ENCODE measurements at regions not wholly inside any gene's neighbourhood (a gene's known extent, or its start where the extent isn't known, plus 50 kb on each side); places are given as distances from the start of the nearest gene placed in this dataset.
A peak's percentile ranks its signal among the peaks of the same experiment; 100 is the strongest.

DNA sequence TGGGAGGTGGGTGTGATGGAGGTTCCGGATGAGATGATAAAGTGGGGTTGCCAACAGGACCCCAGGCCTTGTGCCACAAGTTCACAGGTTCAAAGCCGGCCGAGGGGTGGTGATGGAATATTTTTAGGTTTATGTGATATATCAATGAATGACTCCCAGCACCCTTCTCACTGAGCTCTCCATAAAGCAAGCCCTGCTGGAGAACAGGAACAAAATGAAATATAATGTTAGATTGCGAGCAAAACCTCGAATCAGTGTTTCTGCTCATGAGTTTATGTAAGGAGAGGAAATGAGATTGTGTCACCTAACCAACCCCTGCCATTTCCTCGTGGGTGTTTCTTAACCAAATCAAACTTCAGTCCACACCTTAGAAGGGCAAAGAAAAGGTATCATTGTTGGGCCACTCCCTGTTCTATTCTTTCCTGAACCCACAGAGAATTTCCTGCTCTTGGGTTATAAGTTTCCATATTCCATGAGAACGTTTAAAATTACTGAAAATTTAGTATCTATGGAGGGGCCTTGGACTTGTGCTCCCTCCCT, 192.2 kb upstream of the EXOC2 start:
- Histone ChIP-seq H3K4me3 (replicated peaks; ENCODE audit: insufficient read depth, low read length) (no peak overlapping the region), H3K27me3 (ENCODE audit: insufficient read depth, poor library complexity, severe bottlenecking) (no peaks in the 10 kb centered on the region), H3K27ac (replicated peaks) (no peak overlapping the region)
- peak in 1 of 2 experiments; percentile 11 for DNase-seq (ENCODE audit: low read depth in 1 of 2, low spot score in 1 of 2)
- TF ChIP-seq SPI1 (IDR thresholded peaks at IDR 0.05; ENCODE audit: borderline replicate concordance, low read depth): no peak
- TF ChIP-seq, protein P1, sequence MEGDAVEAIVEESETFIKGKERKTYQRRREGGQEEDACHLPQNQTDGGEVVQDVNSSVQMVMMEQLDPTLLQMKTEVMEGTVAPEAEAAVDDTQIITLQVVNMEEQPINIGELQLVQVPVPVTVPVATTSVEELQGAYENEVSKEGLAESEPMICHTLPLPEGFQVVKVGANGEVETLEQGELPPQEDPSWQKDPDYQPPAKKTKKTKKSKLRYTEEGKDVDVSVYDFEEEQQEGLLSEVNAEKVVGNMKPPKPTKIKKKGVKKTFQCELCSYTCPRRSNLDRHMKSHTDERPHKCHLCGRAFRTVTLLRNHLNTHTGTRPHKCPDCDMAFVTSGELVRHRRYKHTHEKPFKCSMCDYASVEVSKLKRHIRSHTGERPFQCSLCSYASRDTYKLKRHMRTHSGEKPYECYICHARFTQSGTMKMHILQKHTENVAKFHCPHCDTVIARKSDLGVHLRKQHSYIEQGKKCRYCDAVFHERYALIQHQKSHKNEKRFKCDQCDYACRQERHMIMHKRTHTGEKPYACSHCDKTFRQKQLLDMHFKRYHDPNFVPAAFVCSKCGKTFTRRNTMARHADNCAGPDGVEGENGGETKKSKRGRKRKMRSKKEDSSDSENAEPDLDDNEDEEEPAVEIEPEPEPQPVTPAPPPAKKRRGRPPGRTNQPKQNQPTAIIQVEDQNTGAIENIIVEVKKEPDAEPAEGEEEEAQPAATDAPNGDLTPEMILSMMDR (IDR thresholded peaks at IDR 0.05; ENCODE audit: insufficient read depth, low read length): no peak
- TF ChIP-seq POLR2AphosphoS5 (IDR thresholded peaks at IDR 0.05; ENCODE audit: low read depth): no peak
- TF ChIP-seq GABPA (IDR thresholded peaks at IDR 0.05; ENCODE audit: low read depth): no peak
- TF ChIP-seq REST (IDR thresholded peaks at IDR 0.05; ENCODE audit: insufficient replicate concordance, low read depth): no peak

- H3K4me3 ChIP-seq (replicated peaks; ENCODE audit: insufficient read depth, low read length): no peak overlapping the region
- TF ChIP-seq REST (IDR thresholded peaks at IDR 0.05; ENCODE audit: insufficient replicate concordance, low read depth): no peak
- no peak for TF ChIP-seq GABPA (IDR thresholded peaks at IDR 0.05; ENCODE audit: low read depth)
- no peak for TF ChIP-seq POLR2AphosphoS5 (IDR thresholded peaks at IDR 0.05; ENCODE audit: low read depth)
- TF ChIP-seq, protein P1 (IDR thresholded peaks at IDR 0.05; ENCODE audit: insufficient read depth, low read length): no peak
- TF ChIP-seq SPI1 (IDR thresholded peaks at IDR 0.05; ENCODE audit: borderline replicate concordance, low read depth): no peak
- no peak overlapping the region for H3K27ac ChIP-seq (replicated peaks)
- no peaks in the 10 kb centered on the region for H3K27me3 ChIP-seq (ENCODE audit: insufficient read depth, poor library complexity, severe bottlenecking)
- DNase-seq (ENCODE audit: low read depth in 1 of 2, low spot score in 1 of 2): no peak
Measured at GRCh38 chr6:884570-884969, 191.6 kb upstream of the EXOC2 start.

- DNase-seq (ENCODE audit: low read depth in 1 of 2, low spot score in 1 of 2): no peak
- H3K27ac ChIP-seq (replicated peaks): no peak overlapping the region
- H3K4me3 ChIP-seq (replicated peaks; ENCODE audit: insufficient read depth, low read length): no peak overlapping the region
- TF ChIP-seq, protein P1 (IDR thresholded peaks at IDR 0.05; ENCODE audit: insufficient read depth, low read length): no peak
- no peak for TF ChIP-seq POLR2AphosphoS5 (IDR thresholded peaks at IDR 0.05; ENCODE audit: low read depth)
- TF ChIP-seq GABPA (IDR thresholded peaks at IDR 0.05; ENCODE audit: low read depth): no peak
- no peak for TF ChIP-seq SPI1 (IDR thresholded peaks at IDR 0.05; ENCODE audit: borderline replicate concordance, low read depth)
- TF ChIP-seq REST (IDR thresholded peaks at IDR 0.05; ENCODE audit: insufficient replicate concordance, low read depth): no peak
- peaks cover 3% of the 10 kb centered on the region for H3K27me3 ChIP-seq (ENCODE audit: insufficient read depth, poor library complexity, severe bottlenecking)
Measured at GRCh38 chr6:882084-882598, 189.2 kb upstream of the EXOC2 start.

Measured in HL-60 (cell line).